Liver (tissue), 8 donors: ENCODE measurements at regions not wholly inside any gene's neighbourhood (a gene's known extent, or its start where the extent isn't known, plus 50 kb on each side); places are given as distances from the start of the nearest gene placed in this dataset. TPM values are rescaled to one million over a fixed set of nuclear protein-coding genes. Genes with fewer than 3 reads are reported as not detected.

Experiments
- DNase-seq: peaks from one replicate; pipeline ENCODE4 v3.0.0-alpha.2; 2017; ENCODE audit warnings: low spot score
- H3K27ac ChIP-seq, 2 donors: one replicate each; pipeline ENCODE4 v1.7.0; 2013; ENCODE audit warnings: inconsistent platforms in 2 of 2, low read length in 2 of 2, control low read depth in 1 of 2, low read depth in 1 of 2, mild to moderate bottlenecking in 1 of 2
- H3K27me3 ChIP-seq, 4 donors: one replicate each; pipeline versions ENCODE4 v1.6.1 to v1.7.0; 2013; ENCODE audit warnings: low read length in 3 of 4, inconsistent platforms in 1 of 4, mild to moderate bottlenecking in 1 of 4, moderate library complexity in 1 of 4; ENCODE audit not compliant: control insufficient read depth in 4 of 4, insufficient read depth in 4 of 4
- H3K36me3 ChIP-seq, 4 donors: one replicate each; pipeline versions ENCODE4 v1.6.1 to v1.7.0; 2013; ENCODE audit warnings: low read length in 3 of 4, mild to moderate bottlenecking in 3 of 4, low read depth in 1 of 4, moderate library complexity in 1 of 4; ENCODE audit not compliant: control insufficient read depth in 4 of 4, insufficient read depth in 3 of 4
- H3K4me1 ChIP-seq, 4 donors: one replicate each; pipeline versions ENCODE4 v1.6.1 to v1.7.0; 2013; ENCODE audit warnings: low read length in 3 of 4, mild to moderate bottlenecking in 3 of 4, moderate library complexity in 1 of 4; ENCODE audit not compliant: control insufficient read depth in 4 of 4, insufficient read depth in 4 of 4
- H3K4me3 ChIP-seq, 3 donors: one replicate each; pipeline versions ENCODE4 v1.6.1 to v1.7.0; 2013; ENCODE audit warnings: low read length in 3 of 3, control low read depth in 1 of 3, low read depth in 1 of 3, mild to moderate bottlenecking in 1 of 3
- H3K9ac ChIP-seq, 2 donors: one replicate each; pipeline ENCODE4 v1.7.0; 2013; ENCODE audit warnings: low read length in 2 of 2, mild to moderate bottlenecking in 2 of 2, moderate library complexity in 2 of 2, control low read depth in 1 of 2, low read depth in 1 of 2
- H3K9me3 ChIP-seq, 4 donors: one replicate each; pipeline versions ENCODE4 v1.6.1 to v1.7.0; 2013; ENCODE audit warnings: low read length in 3 of 4; ENCODE audit not compliant: control insufficient read depth in 4 of 4
- FOXA1 ChIP-seq: IDR thresholded peaks from 2 replicates; pipeline ENCODE4 v1.6.1; 2016; ENCODE audit warnings: antibody characterized with exemption
- FOXA2 ChIP-seq: IDR thresholded peaks from 2 replicates; pipeline ENCODE4 v1.6.1; 2016; ENCODE audit warnings: antibody characterized with exemption
- GABPA ChIP-seq, 2 donors: IDR thresholded peaks in 1 of 2; conservative IDR thresholded peaks in 1 of 2; 2 replicates each; pipeline ENCODE4 v1.6.1; 2016; ENCODE audit warnings: antibody characterized with exemption in 2 of 2, mild to moderate bottlenecking in 1 of 2, moderate library complexity in 1 of 2
- HNF4A ChIP-seq, 2 donors: conservative IDR thresholded peaks; 2 replicates each; pipeline ENCODE4 v1.6.1; 2016; ENCODE audit warnings: antibody characterized with exemption in 2 of 2, mild to moderate bottlenecking in 2 of 2
- HNF4G ChIP-seq: IDR thresholded peaks from 2 replicates; pipeline ENCODE4 v1.6.1; 2016; ENCODE audit warnings: antibody characterized with exemption
- JUND ChIP-seq, 2 donors: IDR thresholded peaks; 2 replicates each; pipeline ENCODE4 v1.6.1; 2016; ENCODE audit warnings: antibody characterized with exemption in 2 of 2
- NR2F2 ChIP-seq: IDR thresholded peaks from 2 replicates; pipeline ENCODE4 v1.6.1; 2016; ENCODE audit warnings: antibody characterized with exemption
- SP1 ChIP-seq: IDR thresholded peaks from 2 replicates; pipeline ENCODE4 v1.6.1; 2018; ENCODE audit warnings: antibody characterized with exemption, mild to moderate bottlenecking
- TAF1 ChIP-seq: conservative IDR thresholded peaks from 2 replicates; pipeline ENCODE4 v1.6.1; 2016; ENCODE audit warnings: antibody characterized with exemption, mild to moderate bottlenecking
- YY1 ChIP-seq: IDR thresholded peaks from 2 replicates; pipeline ENCODE4 v1.6.1; 2016; ENCODE audit warnings: antibody characterized with exemption, mild to moderate bottlenecking
- WGBS: extraction: QIAGEN DNeasy Blood & Tissue Kit; methylation state at CpG from one replicate; pipeline ENCODE4 v1.1.7; 2013; 5-methylcytosine and 5-hydroxymethylcytosine counted together
- small RNA-seq: library from RNA; depleted of rRNA; stranded (forward); fragments of <200 nt; gene quantifications from one replicate; pipeline ENCODE3, GENCODE V24; 2014
- TF ChIP-seq, protein P1 (sequence below): IDR thresholded peaks from 2 replicates; pipeline ENCODE4 v1.6.1; 2016; ENCODE audit warnings: antibody characterized with exemption, mild to moderate bottlenecking
- TF ChIP-seq, protein P2 (sequence below): IDR thresholded peaks from 2 replicates; pipeline ENCODE4 v1.6.1; 2016; ENCODE audit warnings: antibody characterized with exemption
- donor health status: healthy.
- donor health status: healthy.
- donor health status: healthy.
- donor health status: healthy.

DNA sequence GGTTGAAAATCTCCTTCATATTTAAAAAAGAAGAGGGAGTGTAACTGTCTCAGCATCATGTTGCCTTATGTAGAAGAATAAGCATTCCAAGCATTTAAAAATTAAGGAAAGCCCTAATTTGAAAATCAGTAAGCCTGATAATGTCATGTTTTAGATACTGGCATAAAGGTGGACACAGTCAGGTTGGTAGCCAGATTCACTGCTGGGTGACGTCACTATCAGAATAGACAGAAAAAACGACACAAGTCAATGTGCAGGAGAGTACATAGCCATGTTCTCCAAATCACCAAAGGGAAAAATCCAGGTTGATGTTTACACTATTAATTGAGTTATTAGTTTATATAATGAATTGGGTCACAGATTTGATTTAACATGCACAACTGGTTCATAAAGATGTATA lies 50.8 kb upstream of the POU3F2 start:
- peaks cover 0 to 17% (median 5%) of the 10 kb centered on the region in 4 donors for H3K27me3 ChIP-seq

More for the DNA sequence above, 50.8 kb upstream of the POU3F2 start:
- Histone ChIP-seq H3K9ac (no peak overlapping the region), H3K4me1 (peaks cover 0 to 4% (median 0%) of the 10 kb centered on the region in 4 donors), H3K27ac (no peak overlapping the region), H3K9me3 (no peaks in the 10 kb centered on the region), H3K36me3 (no peaks in the 10 kb centered on the region), H3K4me3 (no peak overlapping the region)
- DNase-seq, result no peak
- TF ChIP-seq, protein P1, sequence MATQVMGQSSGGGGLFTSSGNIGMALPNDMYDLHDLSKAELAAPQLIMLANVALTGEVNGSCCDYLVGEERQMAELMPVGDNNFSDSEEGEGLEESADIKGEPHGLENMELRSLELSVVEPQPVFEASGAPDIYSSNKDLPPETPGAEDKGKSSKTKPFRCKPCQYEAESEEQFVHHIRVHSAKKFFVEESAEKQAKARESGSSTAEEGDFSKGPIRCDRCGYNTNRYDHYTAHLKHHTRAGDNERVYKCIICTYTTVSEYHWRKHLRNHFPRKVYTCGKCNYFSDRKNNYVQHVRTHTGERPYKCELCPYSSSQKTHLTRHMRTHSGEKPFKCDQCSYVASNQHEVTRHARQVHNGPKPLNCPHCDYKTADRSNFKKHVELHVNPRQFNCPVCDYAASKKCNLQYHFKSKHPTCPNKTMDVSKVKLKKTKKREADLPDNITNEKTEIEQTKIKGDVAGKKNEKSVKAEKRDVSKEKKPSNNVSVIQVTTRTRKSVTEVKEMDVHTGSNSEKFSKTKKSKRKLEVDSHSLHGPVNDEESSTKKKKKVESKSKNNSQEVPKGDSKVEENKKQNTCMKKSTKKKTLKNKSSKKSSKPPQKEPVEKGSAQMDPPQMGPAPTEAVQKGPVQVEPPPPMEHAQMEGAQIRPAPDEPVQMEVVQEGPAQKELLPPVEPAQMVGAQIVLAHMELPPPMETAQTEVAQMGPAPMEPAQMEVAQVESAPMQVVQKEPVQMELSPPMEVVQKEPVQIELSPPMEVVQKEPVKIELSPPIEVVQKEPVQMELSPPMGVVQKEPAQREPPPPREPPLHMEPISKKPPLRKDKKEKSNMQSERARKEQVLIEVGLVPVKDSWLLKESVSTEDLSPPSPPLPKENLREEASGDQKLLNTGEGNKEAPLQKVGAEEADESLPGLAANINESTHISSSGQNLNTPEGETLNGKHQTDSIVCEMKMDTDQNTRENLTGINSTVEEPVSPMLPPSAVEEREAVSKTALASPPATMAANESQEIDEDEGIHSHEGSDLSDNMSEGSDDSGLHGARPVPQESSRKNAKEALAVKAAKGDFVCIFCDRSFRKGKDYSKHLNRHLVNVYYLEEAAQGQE, result no peak
- TF ChIP-seq HNF4G, result no peak
- no peak for TF ChIP-seq NR2F2
- TF ChIP-seq SP1, result no peak
- TF ChIP-seq FOXA1, result no peak
- TF ChIP-seq GABPA (IDR thresholded peaks at IDR 0.05 in 1 of 2, conservative IDR thresholded peaks at IDR 0.05 in 1 of 2), result no peak
- no peak for TF ChIP-seq YY1
- no peak for TF ChIP-seq FOXA2
- TF ChIP-seq, protein P2, sequence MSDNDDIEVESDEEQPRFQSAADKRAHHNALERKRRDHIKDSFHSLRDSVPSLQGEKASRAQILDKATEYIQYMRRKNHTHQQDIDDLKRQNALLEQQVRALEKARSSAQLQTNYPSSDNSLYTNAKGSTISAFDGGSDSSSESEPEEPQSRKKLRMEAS, result no peak
- TF ChIP-seq JUND (IDR thresholded peaks at IDR 0.05), result no peak
- no peak for TF ChIP-seq HNF4A (conservative IDR thresholded peaks at IDR 0.05)
- TF ChIP-seq TAF1, result no peak
- 81% methylated on average over 2 of the region's 2 CpGs for WGBS

Small RNA genes in the stretch of these regions (small RNA-seq; reads per million reads assigned to genes)
- gene AL589826.1 (not detected), gene MIR2113 (not detected)
